ENCODE measurements at regions not wholly inside any gene's neighbourhood (a gene's known extent, or its start where the extent isn't known, plus 50 kb on each side); places are given as distances from the start of the nearest gene placed in this dataset.

DNA sequence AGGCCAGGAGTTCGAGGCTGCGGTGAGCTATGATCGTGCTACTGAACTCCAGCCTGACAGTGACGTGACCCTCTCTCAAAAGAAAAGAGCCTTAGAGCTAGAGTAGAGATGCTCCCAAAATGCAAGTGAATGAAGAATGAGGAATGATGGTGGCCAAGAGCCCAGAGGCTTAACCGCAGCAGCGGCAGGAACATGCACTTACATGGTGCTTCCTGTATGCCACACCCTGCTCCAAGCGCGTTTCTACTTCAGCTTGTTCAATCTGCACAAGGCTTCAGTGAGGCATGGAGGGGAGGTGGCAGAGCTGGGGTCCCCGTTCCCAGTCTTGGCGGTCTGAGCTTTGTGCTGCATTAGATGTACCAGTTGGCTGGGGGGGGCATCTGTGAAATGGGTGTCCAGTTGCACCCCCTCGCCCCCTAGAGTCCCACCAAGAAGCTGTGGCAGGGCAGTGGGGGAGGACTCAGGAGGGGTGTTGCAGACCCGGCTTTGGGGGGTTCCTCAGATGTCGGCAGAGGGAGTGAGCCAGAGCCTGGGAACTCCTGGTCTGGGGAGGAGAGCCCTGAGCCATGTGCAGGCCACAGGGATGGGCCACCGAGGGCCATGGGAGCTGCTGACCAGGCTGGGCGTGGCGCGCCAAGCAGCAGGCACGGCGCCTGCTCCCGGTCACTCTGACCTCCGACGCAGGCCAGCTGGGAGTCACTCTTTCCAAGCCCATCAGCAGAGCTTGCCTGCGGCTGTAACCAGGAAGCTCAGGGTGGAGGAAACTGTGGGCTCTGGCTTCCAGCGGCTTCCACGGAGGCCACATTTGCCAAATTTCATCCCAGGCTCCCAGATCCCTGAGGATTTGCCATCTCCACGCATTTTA is 260.1 kb downstream of the PARN start:
- Histone ChIP-seq H3K27ac (ENCODE audit: low read length) (no peak overlapping the region), H4K20me1 (ENCODE audit: low read length) (no peaks in the 10 kb centered on the region), H3K4me1 (ENCODE audit: insufficient read depth, low read length) (peaks cover 12% of the 10 kb centered on the region), H3K4me3 (ENCODE audit: low read length) (no peak overlapping the region), H3F3A (ENCODE audit: low read length, unreplicated experiment) (no peaks in the 10 kb centered on the region), H3K27me3 (ENCODE audit: low read length) (no peaks in the 10 kb centered on the region), H3K9ac (ENCODE audit: low read length) (no peak overlapping the region), H3K4me2 (ENCODE audit: low read length) (no peak overlapping the region), H3K9me3 (ENCODE audit: low read length) (no peaks in the 10 kb centered on the region), H2AFZ (ENCODE audit: low read length) (no peak overlapping the region), H3K79me2 (ENCODE audit: low read length) (no peaks in the 10 kb centered on the region), H3K9me2 (replicated peaks; ENCODE audit: low read length) (no peaks in the 10 kb centered on the region), H3K36me3 (ENCODE audit: low read depth, low read length) (no peaks in the 10 kb centered on the region)
- ATAC-seq (no peak), DNase-seq (no peak)
- ChIA-PET CTCF (no interaction called here), POLR2A (ENCODE audit: unreplicated experiment) (no interaction called here)
- TF ChIP-seq, protein P1, sequence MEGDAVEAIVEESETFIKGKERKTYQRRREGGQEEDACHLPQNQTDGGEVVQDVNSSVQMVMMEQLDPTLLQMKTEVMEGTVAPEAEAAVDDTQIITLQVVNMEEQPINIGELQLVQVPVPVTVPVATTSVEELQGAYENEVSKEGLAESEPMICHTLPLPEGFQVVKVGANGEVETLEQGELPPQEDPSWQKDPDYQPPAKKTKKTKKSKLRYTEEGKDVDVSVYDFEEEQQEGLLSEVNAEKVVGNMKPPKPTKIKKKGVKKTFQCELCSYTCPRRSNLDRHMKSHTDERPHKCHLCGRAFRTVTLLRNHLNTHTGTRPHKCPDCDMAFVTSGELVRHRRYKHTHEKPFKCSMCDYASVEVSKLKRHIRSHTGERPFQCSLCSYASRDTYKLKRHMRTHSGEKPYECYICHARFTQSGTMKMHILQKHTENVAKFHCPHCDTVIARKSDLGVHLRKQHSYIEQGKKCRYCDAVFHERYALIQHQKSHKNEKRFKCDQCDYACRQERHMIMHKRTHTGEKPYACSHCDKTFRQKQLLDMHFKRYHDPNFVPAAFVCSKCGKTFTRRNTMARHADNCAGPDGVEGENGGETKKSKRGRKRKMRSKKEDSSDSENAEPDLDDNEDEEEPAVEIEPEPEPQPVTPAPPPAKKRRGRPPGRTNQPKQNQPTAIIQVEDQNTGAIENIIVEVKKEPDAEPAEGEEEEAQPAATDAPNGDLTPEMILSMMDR (conservative IDR thresholded peaks at IDR 0.05; ENCODE audit: low read depth, low read length): no peak
- TF ChIP-seq EZH2phosphoT487 (IDR thresholded peaks at IDR 0.05; ENCODE audit: borderline replicate concordance, low read length) (no peak), EZH2 (IDR thresholded peaks at IDR 0.05; ENCODE audit: low read length, unreplicated experiment) (no peak)
- BruUV-seq (replicated peaks): no TSS peak
- intact Hi-C loops (cut with micrococcal nuclease): no loop called here

DNA sequence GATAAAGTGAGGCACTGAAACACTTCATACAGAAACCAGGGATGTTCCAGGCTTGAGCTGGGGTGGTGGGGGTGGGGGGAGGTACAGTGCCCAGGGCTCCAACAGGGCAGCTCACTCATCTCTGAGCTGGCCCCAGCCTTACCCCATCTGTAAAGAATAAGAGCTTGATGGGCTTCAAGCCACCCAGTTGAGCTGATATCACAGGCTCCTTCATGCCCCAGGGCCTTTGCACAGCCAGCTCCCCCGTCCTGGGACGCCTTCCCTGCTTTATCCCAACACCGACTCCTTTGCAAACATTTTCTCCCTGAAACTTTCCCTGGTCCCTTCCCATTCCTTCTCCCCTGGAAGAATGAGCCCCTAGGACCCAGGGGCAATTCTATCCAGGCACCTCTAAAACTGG is 261.7 kb downstream of the PARN start:
- Histone ChIP-seq H3K4me1 (ENCODE audit: insufficient read depth, low read length) (peaks cover 24% of the 10 kb centered on the region), H3F3A (ENCODE audit: low read length, unreplicated experiment) (no peaks in the 10 kb centered on the region), H3K27ac (ENCODE audit: low read length) (no peak overlapping the region), H3K4me3 (ENCODE audit: low read length) (no peak overlapping the region), H3K9me2 (replicated peaks; ENCODE audit: low read length) (no peaks in the 10 kb centered on the region), H2AFZ (ENCODE audit: low read length) (no peak overlapping the region), H3K9ac (ENCODE audit: low read length) (no peak overlapping the region), H4K20me1 (ENCODE audit: low read length) (no peaks in the 10 kb centered on the region), H3K9me3 (ENCODE audit: low read length) (no peaks in the 10 kb centered on the region), H3K4me2 (ENCODE audit: low read length) (no peak overlapping the region), H3K79me2 (ENCODE audit: low read length) (no peaks in the 10 kb centered on the region), H3K27me3 (ENCODE audit: low read length) (no peaks in the 10 kb centered on the region), H3K36me3 (ENCODE audit: low read depth, low read length) (no peaks in the 10 kb centered on the region)
- ATAC-seq: no peak
- intact Hi-C loops (cut with micrococcal nuclease): no loop called here
- no peak for DNase-seq
- no TSS peak for BruUV-seq (replicated peaks)
- ChIA-PET POLR2A (ENCODE audit: unreplicated experiment) (no interaction called here), CTCF (no interaction called here)
- TF ChIP-seq, protein P1 (conservative IDR thresholded peaks at IDR 0.05; ENCODE audit: low read depth, low read length): no peak
- TF ChIP-seq EZH2 (IDR thresholded peaks at IDR 0.05; ENCODE audit: low read length, unreplicated experiment): no peak
- TF ChIP-seq EZH2phosphoT487 (IDR thresholded peaks at IDR 0.05; ENCODE audit: borderline replicate concordance, low read length): no peak

DNA sequence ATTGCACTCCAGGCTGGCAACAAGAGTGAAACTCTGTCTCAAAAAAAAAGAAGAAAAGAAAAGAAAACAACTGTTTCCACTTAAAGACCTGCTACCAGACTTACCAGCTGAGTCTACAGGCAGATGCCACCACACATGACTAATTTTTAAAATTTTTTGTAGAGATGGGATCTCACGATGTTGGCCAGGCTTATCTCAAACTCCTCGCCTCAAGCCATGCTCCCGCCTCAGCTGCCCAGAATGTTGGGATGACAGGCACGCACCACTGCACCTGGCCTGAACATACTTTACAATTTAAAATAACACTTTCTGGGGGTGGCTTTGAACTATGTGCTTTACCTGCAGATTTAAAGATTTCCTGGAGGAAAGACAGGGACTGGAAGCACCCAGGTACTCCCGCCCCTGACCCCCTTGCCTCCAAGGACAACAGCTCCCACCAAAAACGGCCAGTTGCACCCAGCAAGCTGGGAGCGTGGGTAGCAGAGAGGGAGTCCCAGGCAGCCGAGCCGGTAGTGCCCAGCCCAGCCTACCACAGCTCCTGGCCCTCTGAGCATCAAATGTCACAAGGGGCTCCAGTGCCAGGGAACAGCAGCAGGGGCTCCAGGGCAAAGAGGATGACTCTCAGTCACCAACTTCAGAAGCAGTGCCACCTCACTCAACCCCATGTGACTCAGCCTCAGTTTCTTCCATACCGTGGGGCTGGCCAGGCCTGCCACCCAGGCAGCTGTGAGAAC is 262.9 kb downstream of the PARN start:
- DNase-seq (no peak), ATAC-seq (no peak)
- H3K4me3 ChIP-seq (ENCODE audit: low read length): no peak overlapping the region
- ChIA-PET CTCF (no interaction called here), POLR2A (ENCODE audit: unreplicated experiment) (no interaction called here)
- no peaks in the 10 kb centered on the region for H3K36me3 ChIP-seq (ENCODE audit: low read depth, low read length)
- no peak overlapping the region for H3K9ac ChIP-seq (ENCODE audit: low read length)
- TF ChIP-seq, protein P1 (conservative IDR thresholded peaks at IDR 0.05; ENCODE audit: low read depth, low read length): no peak
- TF ChIP-seq EZH2 (IDR thresholded peaks at IDR 0.05; ENCODE audit: low read length, unreplicated experiment) (no peak), EZH2phosphoT487 (IDR thresholded peaks at IDR 0.05; ENCODE audit: borderline replicate concordance, low read length) (no peak)
- H3K4me2 ChIP-seq (ENCODE audit: low read length): no peak overlapping the region
- peaks cover 26% of the 10 kb centered on the region for H3K4me1 ChIP-seq (ENCODE audit: insufficient read depth, low read length)
- no peak overlapping the region for H2AFZ ChIP-seq (ENCODE audit: low read length)
- no peaks in the 10 kb centered on the region for H3K9me3 ChIP-seq (ENCODE audit: low read length)
- H3K27ac ChIP-seq (ENCODE audit: low read length): no peak overlapping the region
- H3K9me2 ChIP-seq (replicated peaks; ENCODE audit: low read length): no peaks in the 10 kb centered on the region
- no peaks in the 10 kb centered on the region for H3F3A ChIP-seq (ENCODE audit: low read length, unreplicated experiment)
- intact Hi-C loops (cut with micrococcal nuclease): no loop called here
- H4K20me1 ChIP-seq (ENCODE audit: low read length): no peaks in the 10 kb centered on the region
- no TSS peak for BruUV-seq (replicated peaks)
- no peaks in the 10 kb centered on the region for H3K27me3 ChIP-seq (ENCODE audit: low read length)
- H3K79me2 ChIP-seq (ENCODE audit: low read length): no peaks in the 10 kb centered on the region

Measured in PC-3 (cell line).